ENCODE measurements at regions not wholly inside any gene's neighbourhood (a gene's known extent, or its start where the extent isn't known, plus 50 kb on each side); places are given as distances from the start of the nearest gene placed in this dataset.

GRCh38 chr1:79711001-79711431 lies 704.5 kb upstream of the ADGRL4 start:
- TF ChIP-seq EZH2 (IDR thresholded peaks at IDR 0.05; ENCODE audit: insufficient read depth, poor library complexity, severe bottlenecking) (no peak), EZH2phosphoT487 (IDR thresholded peaks at IDR 0.05; ENCODE audit: insufficient read depth, low read depth) (no peak)

Measured in GM23248 (cell line).